H1 (cell line): ENCODE measurements at regions not wholly inside any gene's neighbourhood (a gene's known extent, or its start where the extent isn't known, plus 50 kb on each side); places are given as distances from the start of the nearest gene placed in this dataset.

Experiments
- ASH2L ChIP-seq: fragments of 200-600, 300-600 bp; sonication (generic); IDR thresholded peaks from one replicate; pipeline ENCODE4 v1.7.1; 2017; ENCODE audit warnings: low read length
- ATF2 ChIP-seq: IDR thresholded peaks from 2 replicates; pipeline ENCODE4 v1.6.1; 2012; ENCODE audit warnings: low read length, inconsistent platforms
- BACH1 ChIP-seq: IDR thresholded peaks from 2 replicates; pipeline ENCODE4 v1.6.1; 2012; ENCODE audit warnings: low read length, improper control_type of control experiment
- CHD7 ChIP-seq: fragments of 300-600 bp; sonication (generic); IDR thresholded peaks from 2 replicates; pipeline ENCODE4 v1.7.1; 2012; ENCODE audit warnings: low read length, moderate library complexity, mild to moderate bottlenecking, inconsistent platforms; ENCODE audit not compliant: insufficient replicate concordance
- POLR2A ChIP-seq, 2 experiments: IDR thresholded peaks; 1 replicate in 1 of 2; 2 replicates in 1 of 2; pipeline ENCODE4 v1.6.1; 2011; ENCODE audit warnings: low read depth in 2 of 2, low read length in 2 of 2, mild to moderate bottlenecking in 2 of 2; ENCODE audit errors: control extremely low read depth in 1 of 2
- RXRA ChIP-seq: IDR thresholded peaks from 2 replicates; pipeline ENCODE4 v1.6.1; 2011; ENCODE audit warnings: low read depth, mild to moderate bottlenecking, low read length, moderate library complexity; ENCODE audit not compliant: insufficient read depth
- TAF7 ChIP-seq: optimal IDR thresholded peaks from 2 replicates; pipeline ENCODE3; 2011; ENCODE audit warnings: low read depth, mild to moderate bottlenecking, inconsistent platforms, low read length, moderate library complexity, borderline replicate concordance
- TEAD4 ChIP-seq: IDR thresholded peaks from 2 replicates; pipeline ENCODE4 v1.6.1; 2012; ENCODE audit warnings: low read depth, low read length, inconsistent platforms, mixed read lengths

- TF ChIP-seq CHD7, result no peak
- TF ChIP-seq BACH1, result no peak
- no peak for TF ChIP-seq TEAD4
- TF ChIP-seq ATF2, result no peak
- TF ChIP-seq TAF7, result no peak
- no peak for TF ChIP-seq POLR2A (IDR thresholded peaks at IDR 0.05; ENCODE audit: control extremely low read depth in 1 of 2, low read depth in 2 of 2, low read length in 2 of 2)
- no peak for TF ChIP-seq RXRA
- no peak for TF ChIP-seq ASH2L
These were observed 74.6 kb upstream of the NAA20 start (continued) for GRCh38 chr20:19942611-19943010.
